Glomerular endothelial cell (primary cell): ENCODE measurements at regions not wholly inside any gene's neighbourhood (a gene's known extent, or its start where the extent isn't known, plus 50 kb on each side); places are given as distances from the start of the nearest gene placed in this dataset.

Source experiments
- DNase-seq: peaks from one replicate; pipeline ENCODE4 v3.0.0-alpha.2; 2011; ENCODE audit warnings: low read depth, low spot score; ENCODE audit errors: extremely low read depth

DNA sequence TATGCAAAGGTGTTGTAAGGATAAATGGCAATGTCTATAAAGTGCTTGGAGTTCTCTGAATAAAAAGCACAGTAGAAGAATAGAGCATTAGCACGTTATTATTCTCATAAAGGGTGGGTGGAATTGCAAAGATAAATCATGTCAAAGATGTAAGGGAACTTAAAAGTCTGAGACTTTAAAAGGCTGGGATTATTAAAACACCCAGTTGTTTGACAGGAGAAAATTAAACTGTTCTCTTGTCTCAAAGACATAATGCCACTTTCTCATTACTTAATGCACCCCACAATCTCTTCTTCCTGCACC is 70.4 kb upstream of the PDE10A start:
- DNase-seq = no peak

GRCh38 chr6:165732696-165733488 is 69.9 kb upstream of the PDE10A start:
- no peak for DNase-seq

GRCh38 chr6:165729307-165729936 is 66.4 kb upstream of the PDE10A start:
- no peak for DNase-seq

DNA sequence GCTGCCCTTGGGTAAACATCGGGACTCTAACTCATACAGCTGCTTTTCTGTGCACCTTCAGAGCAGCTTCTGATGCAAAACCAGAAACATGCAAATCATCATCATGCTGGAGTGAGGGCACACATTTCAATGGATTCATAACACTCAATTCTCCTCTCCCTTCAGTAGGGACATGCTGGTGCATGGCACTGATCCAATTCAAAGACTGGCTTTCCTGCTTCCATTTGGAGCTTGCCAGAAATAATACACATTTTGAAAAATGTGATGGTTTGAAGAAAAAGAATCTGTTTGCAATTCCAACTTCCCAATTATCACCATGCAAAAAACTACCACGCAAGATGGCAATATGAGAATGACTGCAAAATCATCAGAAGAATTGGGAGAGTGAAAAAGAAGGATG is 65.2 kb upstream of the PDE10A start:
- no peak for DNase-seq

DNA sequence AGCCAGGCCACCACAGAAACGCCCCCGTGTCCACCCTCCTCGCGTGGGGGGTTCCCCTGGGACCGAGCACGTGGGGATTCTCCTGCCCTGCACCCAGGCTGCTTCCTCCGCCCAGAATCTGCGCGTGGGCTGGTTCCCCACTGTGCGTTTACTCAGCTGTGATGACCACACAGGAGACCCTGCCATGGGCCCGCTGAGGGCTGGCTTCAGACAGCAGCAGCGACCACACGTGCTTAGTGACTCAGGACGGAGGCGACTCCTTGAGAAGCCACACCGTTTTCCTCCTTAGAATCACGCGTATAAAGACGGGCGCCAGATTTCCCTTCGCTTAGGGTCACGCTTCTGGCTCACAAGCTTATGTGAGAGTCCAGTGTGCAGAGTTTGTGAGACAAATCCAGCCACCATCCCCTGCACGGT is 63.9 kb upstream of the PDE10A start:
- DNase-seq = no peak

- no peak for DNase-seq
These were observed 63.3 kb upstream of the PDE10A start for GRCh38 chr6:165726290-165726875.

DNA sequence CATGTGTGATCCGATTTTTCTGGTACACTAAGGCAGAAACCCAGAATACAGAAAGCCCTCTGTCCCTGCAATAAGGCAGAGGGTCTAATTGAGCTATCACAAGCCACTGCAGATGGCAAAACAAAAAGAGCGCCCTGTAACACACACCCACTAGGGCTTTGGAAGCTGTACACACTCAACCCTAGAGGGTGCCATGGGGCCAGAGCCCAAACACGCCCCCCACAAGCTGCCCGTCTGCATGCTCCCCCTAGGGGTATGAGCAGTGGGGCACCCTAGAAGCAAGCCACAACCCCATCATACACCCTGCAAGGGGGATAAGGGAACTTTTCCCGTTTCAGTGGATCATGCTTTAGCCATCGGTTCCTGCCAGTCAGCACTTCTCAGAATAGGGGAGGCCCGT is 62.2 kb upstream of the PDE10A start:
- DNase-seq = no peak

- no peak for DNase-seq
These were observed 60.3 kb upstream of the PDE10A start for GRCh38 chr6:165723326-165723725.

DNA sequence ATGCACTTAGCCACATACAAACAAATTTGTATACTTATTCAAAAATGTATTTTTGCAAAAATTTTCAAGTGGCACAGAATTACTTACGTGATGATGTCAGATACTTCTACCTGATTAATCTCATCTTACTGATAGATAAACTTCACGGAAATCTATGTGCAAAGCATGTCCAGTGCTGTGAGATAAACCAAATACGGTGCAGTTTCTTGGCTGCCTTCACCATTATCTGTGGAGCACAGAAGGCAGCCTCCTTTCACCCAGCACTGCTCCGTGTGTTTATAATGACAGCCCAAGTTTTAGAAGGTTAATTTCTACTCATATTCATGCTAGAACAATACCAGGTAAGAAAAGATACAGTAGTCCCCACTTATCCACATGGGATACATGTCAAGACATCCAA is 59.0 kb upstream of the PDE10A start:
- DNase-seq = no peak

DNA sequence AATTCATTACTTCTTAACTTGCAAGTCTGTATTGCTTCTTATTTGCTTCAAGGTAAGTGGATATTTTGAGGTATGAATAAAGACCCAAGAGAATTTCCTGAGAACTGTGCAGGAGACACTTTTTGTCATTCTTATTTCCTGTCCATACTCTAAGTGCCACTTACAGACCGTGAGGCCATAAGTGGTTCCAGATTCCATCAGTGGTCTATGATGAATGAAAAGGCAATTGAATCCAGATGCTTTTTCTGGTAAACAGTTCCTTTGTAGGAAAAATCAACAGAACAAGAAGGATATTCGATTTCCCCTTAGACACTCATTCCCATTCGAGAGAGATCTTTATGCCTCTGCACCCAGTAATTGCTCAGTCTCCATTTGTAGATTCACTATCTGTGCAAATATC is 58.3 kb upstream of the PDE10A start:
- no peak for DNase-seq

DNA sequence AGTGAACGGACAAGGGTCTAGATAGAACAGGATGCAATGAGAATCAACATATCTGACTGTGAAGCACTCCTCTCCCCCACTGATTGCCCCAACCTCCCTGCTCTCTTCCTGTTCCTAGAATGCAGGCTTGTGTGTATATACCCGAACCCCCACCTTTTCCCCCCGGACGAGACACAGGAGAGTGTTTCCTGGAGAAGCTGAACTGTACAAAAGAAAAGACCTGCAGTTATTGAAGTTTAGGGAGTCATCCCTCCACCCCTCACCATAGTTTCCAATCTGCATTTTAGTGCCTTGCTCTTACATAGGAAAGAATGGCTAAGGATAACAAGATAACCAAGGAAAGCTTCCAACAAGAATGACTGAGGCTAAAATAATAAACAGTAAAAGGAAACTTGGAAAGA is 55.5 kb upstream of the PDE10A start:
- DNase-seq = no peak

GRCh38 chr6:165717732-165718465 is 54.9 kb upstream of the PDE10A start:
- no peak for DNase-seq

DNA sequence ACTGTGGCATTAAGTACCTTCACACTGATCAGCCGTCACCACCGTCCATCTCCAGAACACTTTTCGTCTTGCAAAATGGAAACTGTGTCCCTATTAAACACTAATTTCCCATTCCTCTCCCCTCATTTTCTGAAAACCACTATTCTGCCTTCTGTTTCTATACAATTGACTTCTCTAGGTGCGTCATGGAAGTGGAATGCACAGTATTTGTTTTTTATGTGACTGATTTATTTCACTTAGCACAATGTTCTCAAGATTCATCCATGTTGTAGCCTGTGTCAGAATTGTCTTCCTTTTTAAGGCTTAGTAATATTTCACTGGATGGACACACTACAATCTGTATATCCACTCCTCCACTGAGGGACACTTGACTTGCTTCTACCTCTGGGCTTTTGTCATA is 53.8 kb upstream of the PDE10A start:
- no peak for DNase-seq

GRCh38 chr6:165715428-165715827 is 52.4 kb upstream of the PDE10A start:
- no peak for DNase-seq

GRCh38 chr6:165714907-165715306 is 51.9 kb upstream of the PDE10A start:
- DNase-seq = no peak

- no peak for DNase-seq
These were observed 50.9 kb upstream of the PDE10A start for GRCh38 chr6:165713845-165714466.
